GM19351 (cell line): ENCODE measurements at regions not wholly inside any gene's neighbourhood (a gene's known extent, or its start where the extent isn't known, plus 50 kb on each side); places are given as distances from the start of the nearest gene placed in this dataset.

ENCODE experiments used
- ATAC-seq: cut with Tn5 transposase; IDR thresholded peaks from one replicate; pipeline ENCODE4 v1.9.1; 2021; ENCODE audit warnings: mild to moderate bottlenecking, moderate library complexity; ENCODE audit not compliant: unreplicated experiment

DNA sequence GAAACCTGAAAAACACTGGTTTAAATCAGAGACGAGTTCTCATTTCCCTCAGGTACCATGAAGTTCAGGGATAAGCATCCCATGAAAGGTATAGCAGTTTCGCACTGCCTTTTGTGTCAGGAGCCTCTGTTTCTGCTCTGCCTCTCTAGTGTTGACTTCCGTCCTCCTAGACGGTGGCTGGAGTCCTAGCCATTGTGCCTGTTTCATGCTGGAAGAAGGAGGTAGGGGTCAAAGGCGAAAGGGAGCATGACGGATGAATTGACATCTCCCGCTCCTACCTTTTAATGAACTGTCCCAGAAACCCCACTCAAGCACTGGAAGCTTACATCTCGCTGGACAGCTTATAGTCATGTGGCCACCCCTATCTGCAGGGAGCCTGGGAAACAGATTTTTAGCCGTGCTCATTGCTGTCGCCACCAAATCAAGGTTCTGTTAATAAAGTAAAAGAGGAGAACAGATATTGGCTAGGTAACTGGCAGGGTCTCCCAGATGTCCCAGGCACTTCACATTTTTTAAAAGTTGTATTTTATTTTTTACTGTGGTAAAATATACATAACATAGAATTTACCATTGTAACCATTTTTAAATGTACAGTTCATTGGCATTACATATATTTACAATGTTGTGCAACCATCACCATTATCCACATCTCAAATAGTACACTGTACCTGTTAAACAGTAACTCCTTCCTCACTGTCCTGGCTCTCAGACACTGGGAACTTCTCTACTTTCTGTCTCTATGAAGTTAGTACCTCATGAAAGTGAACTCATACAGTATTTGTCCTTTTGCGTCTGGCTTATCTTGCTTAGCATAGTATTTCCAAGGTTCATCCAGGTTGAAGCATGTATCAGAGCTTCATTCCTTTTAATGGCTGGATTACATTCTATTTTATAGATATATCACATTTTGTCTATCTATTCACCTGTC lies 55.0 kb upstream of the CTLA4 start:
- no peak for ATAC-seq

DNA sequence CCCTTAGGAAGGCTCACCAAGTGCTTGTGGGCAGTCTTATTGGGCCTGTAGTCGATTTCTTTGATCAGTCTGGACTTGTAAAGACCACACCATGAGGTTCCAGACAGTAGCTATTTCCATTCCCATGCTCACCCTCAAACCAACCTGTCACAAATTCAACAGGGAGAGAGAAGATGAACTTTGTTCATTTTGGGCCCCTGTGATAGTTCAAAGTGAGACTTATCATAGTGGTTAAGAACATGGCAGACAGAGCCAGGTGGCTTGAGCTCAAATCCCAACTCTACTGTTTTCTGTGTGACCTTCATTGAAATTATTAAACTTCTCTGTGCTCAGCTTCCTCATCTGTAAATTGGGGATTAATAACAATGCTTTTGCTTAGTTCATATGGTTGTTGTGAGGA lies 53.9 kb upstream of the CTLA4 start:
- no peak for ATAC-seq

DNA sequence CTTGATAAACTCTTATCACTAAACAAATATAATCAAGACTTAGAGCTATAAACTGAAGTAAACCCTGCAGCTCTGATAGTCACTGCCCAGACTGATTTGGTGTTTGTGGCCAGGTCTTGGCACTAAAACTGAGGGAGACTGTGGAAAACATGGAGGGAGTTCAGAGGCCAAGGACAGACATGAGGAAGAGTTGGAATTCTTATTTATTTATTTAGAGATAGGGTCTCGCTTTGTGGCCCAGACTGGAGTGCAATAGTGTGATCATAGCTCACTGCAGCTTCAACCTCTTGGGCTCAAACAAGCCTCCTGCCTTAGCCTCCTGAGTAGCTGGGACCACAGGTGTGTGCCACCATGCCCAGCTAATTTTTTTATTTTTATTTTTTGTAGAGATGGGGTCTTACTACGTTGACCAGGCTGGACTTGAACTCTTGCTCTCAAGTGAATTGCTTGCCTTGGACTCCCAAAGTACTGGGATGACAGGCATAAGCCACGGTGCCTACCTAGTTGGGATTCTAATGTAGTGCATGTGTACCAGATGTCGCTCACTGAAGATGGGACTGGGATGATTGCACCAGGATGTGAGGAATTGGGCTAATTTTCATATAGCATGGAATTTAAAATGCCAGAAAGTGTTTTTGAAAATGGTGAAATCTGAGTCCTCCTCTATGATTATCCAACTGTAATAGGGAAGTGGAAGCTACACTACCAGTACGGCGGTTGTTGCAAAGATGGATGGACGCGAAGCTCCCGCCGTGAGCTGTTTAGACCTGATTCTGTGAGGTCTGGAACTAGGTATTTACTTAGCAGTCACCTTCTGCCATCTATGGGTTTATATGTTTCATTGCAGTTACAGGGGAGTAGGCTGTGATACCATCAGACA lies 52.7 kb upstream of the CTLA4 start:
- ATAC-seq: peak; percentile 88

DNA sequence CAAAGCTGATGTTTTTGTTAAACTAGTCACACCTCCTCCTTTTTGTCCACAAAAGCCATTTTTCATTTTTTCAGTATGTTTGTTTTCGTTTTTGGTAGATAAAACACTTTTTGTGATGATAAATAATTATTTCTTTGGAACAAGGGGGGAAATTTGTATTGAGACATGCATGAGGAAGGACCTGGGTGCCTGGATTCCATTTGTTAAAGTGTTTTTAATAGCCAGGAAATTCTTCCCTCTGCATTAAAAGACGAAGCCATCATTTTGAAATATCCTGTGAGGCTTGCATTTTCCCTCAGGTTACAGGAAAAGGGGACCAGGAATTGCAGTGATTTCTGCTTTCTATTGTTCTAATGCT lies 52.1 kb upstream of the CTLA4 start:
- no peak for ATAC-seq

DNA sequence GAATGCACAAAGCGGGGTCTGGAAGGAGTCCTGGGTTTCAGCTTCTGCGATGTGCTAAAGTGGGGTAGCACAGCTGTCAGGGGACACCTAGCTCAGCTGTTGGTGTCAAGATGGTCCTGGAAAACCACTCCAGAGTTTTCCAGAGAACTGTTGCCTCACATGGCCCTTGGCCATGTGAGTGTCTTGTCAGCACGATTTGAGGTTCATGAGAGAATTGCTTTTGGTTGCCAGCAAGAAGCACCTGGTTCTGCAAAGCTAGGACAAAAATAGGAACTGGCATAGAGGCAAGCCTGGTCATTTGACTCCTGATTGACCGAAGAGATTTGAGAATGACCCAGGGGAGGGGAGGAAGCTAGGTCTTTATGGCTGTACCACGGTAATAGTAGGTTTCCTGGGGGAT lies 50.4 kb upstream of the CTLA4 start:
- ATAC-seq: no peak
